NT2/D1 (cell line): ENCODE measurements at regions not wholly inside any gene's neighbourhood (a gene's known extent, or its start where the extent isn't known, plus 50 kb on each side); places are given as distances from the start of the nearest gene placed in this dataset.

Experiments used
- YY1 ChIP-seq: IDR thresholded peaks from 2 replicates; pipeline ENCODE4 v1.6.1; 2011; ENCODE audit not compliant: insufficient read length, insufficient read depth
- ZNF274 ChIP-seq: IDR thresholded peaks from 2 replicates; pipeline ENCODE4 v1.6.1; 2011; ENCODE audit warnings: mild to moderate bottlenecking, low read depth, low read length

DNA sequence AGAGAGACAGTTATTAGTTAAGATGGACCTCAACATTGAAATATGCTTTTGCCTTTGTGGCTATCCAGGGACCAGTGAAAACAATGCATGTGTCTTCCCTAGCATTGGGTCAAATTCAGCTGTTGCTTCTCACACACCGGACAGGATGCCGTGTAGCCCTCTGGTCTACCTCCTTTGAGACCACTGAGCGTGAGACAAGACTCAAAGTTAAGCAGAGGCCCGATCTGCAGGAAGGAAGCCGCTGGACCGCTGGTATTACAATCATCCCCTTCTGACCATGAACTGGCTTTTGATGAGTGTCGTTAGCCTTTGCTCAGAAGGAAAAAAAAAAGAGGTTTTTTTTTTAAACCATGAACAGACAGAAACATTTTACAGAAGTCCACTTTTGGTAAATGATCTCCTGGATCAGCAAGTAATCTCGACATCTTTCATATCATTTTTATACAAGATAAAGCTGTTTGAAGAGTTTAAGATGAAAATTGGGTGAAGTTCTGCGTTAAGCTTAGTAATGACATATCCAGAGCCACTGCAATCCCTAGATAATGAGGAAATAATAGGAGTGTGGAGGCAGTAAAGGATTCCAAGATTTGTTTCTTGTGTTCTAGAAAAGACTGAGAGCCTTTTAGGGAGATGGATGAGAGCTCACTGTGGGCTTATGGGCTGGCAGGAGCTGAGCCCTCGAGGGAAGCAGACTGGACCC lies 622.8 kb downstream of the QKI start:
- TF ChIP-seq ZNF274 (no peak), YY1 (no peak)
